GM12875 (cell line): ENCODE measurements at regions not wholly inside any gene's neighbourhood (a gene's known extent, or its start where the extent isn't known, plus 50 kb on each side); places are given as distances from the start of the nearest gene placed in this dataset.

Experiments used
- H3K4me3 ChIP-seq: one replicate; pipeline ENCODE4 v1.5.1; 2011; ENCODE audit warnings: low read depth, low read length, control low read depth
- CTCF ChIP-seq: IDR thresholded peaks from 2 replicates; pipeline ENCODE4 v1.5.1; 2011; ENCODE audit warnings: low read depth, mild to moderate bottlenecking, control low read depth, inconsistent platforms, low read length, moderate library complexity, borderline replicate concordance; ENCODE audit not compliant: insufficient read depth

- no peak for TF ChIP-seq CTCF
These were observed 249.7 kb upstream of the HS3ST5 start for GRCh38 chr6:114592506-114592905.

GRCh38 chr6:114588726-114589125 lies 245.9 kb upstream of the HS3ST5 start:
- TF ChIP-seq CTCF = no peak
- no peak overlapping the region for H3K4me3 ChIP-seq

More at GRCh38 chr6:114592506-114592905, 249.7 kb upstream of the HS3ST5 start:
- no peak overlapping the region for H3K4me3 ChIP-seq

GRCh38 chr6:114586298-114586697 lies 243.5 kb upstream of the HS3ST5 start:
- no peak overlapping the region for H3K4me3 ChIP-seq
- TF ChIP-seq CTCF = no peak

- H3K4me3 ChIP-seq = no peak overlapping the region
- no peak for TF ChIP-seq CTCF
These were observed 238.5 kb upstream of the HS3ST5 start for GRCh38 chr6:114581293-114581692.

- TF ChIP-seq CTCF = no peak
These were observed 238.1 kb upstream of the HS3ST5 start for GRCh38 chr6:114580882-114581281.

GRCh38 chr6:114579486-114579885 lies 236.7 kb upstream of the HS3ST5 start:
- no peak for TF ChIP-seq CTCF

More at GRCh38 chr6:114580882-114581281, 238.1 kb upstream of the HS3ST5 start:
- H3K4me3 ChIP-seq = no peak overlapping the region

GRCh38 chr6:114577109-114577508 lies 234.3 kb upstream of the HS3ST5 start:
- no peak overlapping the region for H3K4me3 ChIP-seq
- no peak for TF ChIP-seq CTCF

More at GRCh38 chr6:114579486-114579885, 236.7 kb upstream of the HS3ST5 start:
- no peak overlapping the region for H3K4me3 ChIP-seq
